ENCODE measurements at regions not wholly inside any gene's neighbourhood (a gene's known extent, or its start where the extent isn't known, plus 50 kb on each side); places are given as distances from the start of the nearest gene placed in this dataset.

- TF ChIP-seq CTCF (IDR thresholded peaks at IDR 0.05) (no peak), POLR2A (IDR thresholded peaks at IDR 0.05) (no peak)
Observed at GRCh38 chr1:87666681-87667080, 338.0 kb downstream of the LMO4 start.
